Neural progenitor cell (in vitro differentiated cells): ENCODE measurements at regions not wholly inside any gene's neighbourhood (a gene's known extent, or its start where the extent isn't known, plus 50 kb on each side); places are given as distances from the start of the nearest gene placed in this dataset.

Source experiments
- DNase-seq: peaks from one replicate; pipeline ENCODE4 v3.0.0-alpha.2; 2016; ENCODE audit warnings: low spot score
- H2AFZ ChIP-seq: fragments of 200-600 bp; sonication (generic); replicated peaks from 2 replicates; pipeline ENCODE4 v1.6.1; 2016; ENCODE audit warnings: antibody characterized with exemption
- H3F3A ChIP-seq: fragments of 200-600 bp; sonication (generic); 2 replicates; pipeline ENCODE4 v1.6.1; 2016; ENCODE audit warnings: antibody characterized with exemption, low read depth
- H3K27ac ChIP-seq: fragments of 200-600 bp; sonication (generic); 2 replicates; pipeline ENCODE4 v1.5.1; 2016; ENCODE audit warnings: mild to moderate bottlenecking
- H3K27me3 ChIP-seq: fragments of 200-600 bp; sonication (generic); 2 replicates; pipeline ENCODE4 v1.6.1; 2016; ENCODE audit warnings: mild to moderate bottlenecking, moderate library complexity
- H3K36me3 ChIP-seq: fragments of 200-600 bp; sonication (generic); 2 replicates; pipeline ENCODE4 v1.5.1; 2016
- H3K4me1 ChIP-seq: fragments of 200-600 bp; sonication (generic); 2 replicates; pipeline ENCODE4 v1.6.1; 2016; ENCODE audit warnings: mixed run types
- H3K4me2 ChIP-seq: fragments of 200-600 bp; sonication (generic); 2 replicates; pipeline ENCODE4 v1.6.1; 2016
- H3K4me3 ChIP-seq: fragments of 200-600 bp; sonication (generic); 2 replicates; pipeline ENCODE4 v1.5.1; 2016
- H3K79me2 ChIP-seq: fragments of 200-600 bp; sonication (generic); 2 replicates; pipeline ENCODE4 v1.6.1; 2016; ENCODE audit warnings: low read depth
- H3K9ac ChIP-seq: fragments of 200-600 bp; sonication (generic); 2 replicates; pipeline ENCODE4 v1.6.1; 2016
- H3K9me3 ChIP-seq: fragments of 200-600 bp; sonication (generic); 2 replicates; pipeline ENCODE4 v1.5.1; 2016; ENCODE audit warnings: low read depth
- H4K20me1 ChIP-seq: fragments of 200-600 bp; sonication (generic); 2 replicates; pipeline ENCODE4 v1.6.1; 2016; ENCODE audit warnings: low read depth
- H3K27ac Mint-ChIP-seq: 3 replicates; pipeline ENCODE4 v1.8.0; 2021; ENCODE audit warnings: mixed read lengths
- H3K27me3 Mint-ChIP-seq: 2 replicates; pipeline ENCODE4 v1.8.0; 2022; ENCODE audit warnings: low read depth, mild to moderate bottlenecking, inconsistent platforms, moderate library complexity, mixed read lengths; ENCODE audit not compliant: insufficient read depth
- H3K36me3 Mint-ChIP-seq: 3 replicates; pipeline ENCODE4 v1.8.0; 2021; ENCODE audit warnings: mixed read lengths
- H3K4me1 Mint-ChIP-seq: 3 replicates; pipeline ENCODE4 v1.8.0; 2021; ENCODE audit warnings: mixed read lengths
- H3K4me3 Mint-ChIP-seq: 3 replicates; pipeline ENCODE4 v1.8.0; 2021; ENCODE audit warnings: mild to moderate bottlenecking, moderate library complexity, mixed read lengths
- H3K9me3 Mint-ChIP-seq: 3 replicates; pipeline ENCODE4 v1.8.0; 2020; ENCODE audit warnings: mixed read lengths
- CTCF ChIP-seq: fragments of 200-600 bp; sonication (generic); IDR thresholded peaks from 2 replicates; pipeline ENCODE4 v1.5.1; 2017; ENCODE audit warnings: antibody characterized with exemption, mild to moderate bottlenecking
- EZH2 ChIP-seq: fragments of 200-600 bp; sonication (generic); IDR thresholded peaks from 2 replicates; pipeline ENCODE4 v1.6.1; 2017; ENCODE audit warnings: antibody characterized with exemption, mild to moderate bottlenecking, moderate library complexity
- EZH2phosphoT487 ChIP-seq: fragments of 200-600 bp; sonication (generic); IDR thresholded peaks from 2 replicates; pipeline ENCODE4 v1.6.1; 2017; ENCODE audit warnings: antibody characterized with exemption

DNA sequence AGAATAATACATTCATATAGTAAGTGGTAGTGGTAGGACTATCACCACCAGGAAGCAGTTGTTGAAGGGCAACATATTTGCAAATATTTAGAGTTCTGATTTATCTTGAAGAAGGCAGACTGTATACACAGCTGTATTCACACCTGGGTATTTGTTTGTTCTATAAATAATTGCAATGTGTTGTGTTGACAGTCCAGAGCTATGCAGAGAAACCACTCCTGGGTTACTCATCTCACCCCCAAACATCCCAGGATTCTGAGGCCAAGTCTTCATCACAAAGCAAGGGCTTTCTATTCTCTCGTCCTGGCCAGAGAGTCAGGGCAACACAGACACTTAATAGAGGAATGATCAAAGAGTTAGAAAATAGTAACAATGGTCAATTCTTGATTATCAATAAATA lies 102.1 kb upstream of the FAT3 start:
- Histone ChIP-seq H3K36me3 (no peaks in the 10 kb centered on the region), H3K27ac (no peak overlapping the region), H3K4me2 (no peak overlapping the region), H3K79me2 (no peaks in the 10 kb centered on the region), H3K4me1 (no peaks in the 10 kb centered on the region), H4K20me1 (no peaks in the 10 kb centered on the region), H3K9ac (no peak overlapping the region), H3K4me3 (no peak overlapping the region), H3K27me3 (no peaks in the 10 kb centered on the region), H3K9me3 (no peaks in the 10 kb centered on the region), H2AFZ (no peak overlapping the region), H3F3A (no peaks in the 10 kb centered on the region)
- no peak for DNase-seq
- TF ChIP-seq CTCF (no peak), EZH2 (no peak), EZH2phosphoT487 (no peak)
- H3K27ac Mint-ChIP-seq = no peak overlapping the region
- no peaks in the 10 kb centered on the region for H3K36me3 Mint-ChIP-seq
- H3K27me3 Mint-ChIP-seq = peaks cover 2% of the 10 kb centered on the region
- H3K4me1 Mint-ChIP-seq = no peaks in the 10 kb centered on the region
- H3K4me3 Mint-ChIP-seq = no peak overlapping the region
- H3K9me3 Mint-ChIP-seq = peaks cover 7% of the 10 kb centered on the region

- Histone ChIP-seq H4K20me1 (no peaks in the 10 kb centered on the region), H3K27me3 (no peaks in the 10 kb centered on the region), H2AFZ (no peak overlapping the region), H3K4me2 (no peak overlapping the region), H3K4me3 (no peak overlapping the region), H3K27ac (no peak overlapping the region), H3K79me2 (no peaks in the 10 kb centered on the region), H3K36me3 (no peaks in the 10 kb centered on the region), H3K9me3 (peaks cover 7% of the 10 kb centered on the region), H3F3A (no peaks in the 10 kb centered on the region), H3K4me1 (peaks cover 6% of the 10 kb centered on the region), H3K9ac (no peak overlapping the region)
- no peak overlapping the region for H3K27ac Mint-ChIP-seq
- DNase-seq = no peak
- H3K4me3 Mint-ChIP-seq = no peak overlapping the region
- H3K27me3 Mint-ChIP-seq = no peaks in the 10 kb centered on the region
- peaks cover 3% of the 10 kb centered on the region for H3K4me1 Mint-ChIP-seq
- H3K36me3 Mint-ChIP-seq = no peaks in the 10 kb centered on the region
- TF ChIP-seq EZH2 = no peak
- peaks cover 11% of the 10 kb centered on the region for H3K9me3 Mint-ChIP-seq
These were observed 113.3 kb upstream of the FAT3 start for GRCh38 chr11:92111287-92111686.

DNA sequence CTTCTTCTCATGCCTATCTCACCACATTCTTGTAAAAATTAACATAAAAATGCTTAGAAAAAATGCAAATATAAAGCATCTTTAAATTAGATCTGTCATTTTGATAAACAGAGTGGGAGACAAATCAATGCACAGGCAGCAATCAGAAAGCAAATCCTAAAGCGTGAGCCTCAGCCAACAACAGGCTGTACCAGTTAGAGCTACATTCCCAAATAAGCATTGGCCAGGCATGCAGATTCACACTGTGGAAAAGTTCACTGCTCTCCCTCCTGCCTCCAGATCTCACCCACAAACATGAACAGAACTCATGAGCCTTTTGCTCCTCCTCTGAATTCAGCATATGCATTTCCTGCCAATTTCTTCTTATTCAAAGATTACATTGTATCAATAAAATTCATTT lies 115.2 kb upstream of the FAT3 start:
- Histone ChIP-seq H3K27ac (no peak overlapping the region), H3F3A (no peaks in the 10 kb centered on the region), H3K9ac (no peak overlapping the region), H3K9me3 (peaks cover 7% of the 10 kb centered on the region), H2AFZ (no peak overlapping the region), H3K4me3 (no peak overlapping the region), H3K27me3 (no peaks in the 10 kb centered on the region), H3K4me2 (no peak overlapping the region), H3K4me1 (peaks cover 6% of the 10 kb centered on the region), H3K79me2 (no peaks in the 10 kb centered on the region), H4K20me1 (no peaks in the 10 kb centered on the region), H3K36me3 (no peaks in the 10 kb centered on the region)
- Mint-ChIP-seq H3K36me3 (no peaks in the 10 kb centered on the region), H3K27ac (no peak overlapping the region), H3K4me3 (no peak overlapping the region), H3K9me3 (peaks cover 11% of the 10 kb centered on the region), H3K27me3 (no peaks in the 10 kb centered on the region), H3K4me1 (peaks cover 3% of the 10 kb centered on the region)
- TF ChIP-seq EZH2 (no peak), EZH2phosphoT487 (no peak), CTCF (no peak)
- DNase-seq = no peak

- Histone ChIP-seq H3K4me1 (peaks cover 6% of the 10 kb centered on the region), H3K4me3 (no peak overlapping the region), H3K27me3 (no peaks in the 10 kb centered on the region), H4K20me1 (no peaks in the 10 kb centered on the region), H3K27ac (no peak overlapping the region), H3K79me2 (no peaks in the 10 kb centered on the region), H3F3A (no peaks in the 10 kb centered on the region), H3K36me3 (no peaks in the 10 kb centered on the region), H3K9ac (no peak overlapping the region), H3K4me2 (no peak overlapping the region), H2AFZ (no peak overlapping the region), H3K9me3 (no peaks in the 10 kb centered on the region)
- Mint-ChIP-seq H3K27me3 (no peaks in the 10 kb centered on the region), H3K36me3 (no peaks in the 10 kb centered on the region), H3K4me3 (no peak overlapping the region), H3K4me1 (peaks cover 9% of the 10 kb centered on the region), H3K27ac (no peak overlapping the region), H3K9me3 (no peaks in the 10 kb centered on the region)
- peak; percentile 34 for DNase-seq
- no peak for TF ChIP-seq EZH2
- no peak for TF ChIP-seq CTCF
- no peak for TF ChIP-seq EZH2phosphoT487
These were observed 117.3 kb upstream of the FAT3 start for GRCh38 chr11:92107331-92107730.
